ENCODE measurements at regions not wholly inside any gene's neighbourhood (a gene's known extent, or its start where the extent isn't known, plus 50 kb on each side); places are given as distances from the start of the nearest gene placed in this dataset.

GRCh38 chr7:24501009-24501408, 72.2 kb upstream of the PALS2 start:
- Mint-ChIP-seq H3K4me3 (no peak overlapping the region), H3K27me3 (peaks cover 11% of the 10 kb centered on the region), H3K9me3 (ENCODE audit: insufficient read depth) (no peaks in the 10 kb centered on the region), H3K27ac (no peak overlapping the region), H3K4me1 (no peaks in the 10 kb centered on the region)
- CTCF ChIA-PET, result no interaction called here
- H3K9me3 ChIP-seq (ENCODE audit: control extremely low read depth in 1 of 3, control insufficient read depth in 2 of 3, insufficient read depth in 1 of 3, low read length in 2 of 3), result no peaks in the 10 kb centered on the region
- H3K4me2 ChIP-seq (replicated peaks; ENCODE audit: low read depth, low read length, poor library complexity, severe bottlenecking), result no peak overlapping the region
- POLR2A ChIA-PET, result no interaction called here
- TF ChIP-seq EZH2 (IDR thresholded peaks at IDR 0.05; ENCODE audit: borderline replicate concordance, insufficient read depth, low read depth, low read length, poor library complexity, severe bottlenecking), result no peak
- TF ChIP-seq CTCF (IDR thresholded peaks at IDR 0.05), result no peak
- H4K20me1 ChIP-seq (ENCODE audit: control insufficient read depth, insufficient read depth, low read length, poor library complexity, severe bottlenecking), result no peaks in the 10 kb centered on the region
- H2AFZ ChIP-seq (ENCODE audit: insufficient read depth, low read depth, low read length, poor library complexity, severe bottlenecking), result no peak overlapping the region
- intact Hi-C loops (cut with micrococcal nuclease), result no loop called here
- ATAC-seq (ENCODE audit: low read depth) (no peak), DNase-seq (no peak)
- H3K9ac ChIP-seq (ENCODE audit: low read length), result no peak overlapping the region
- peaks cover 0 to 3% (median 0%) of the 10 kb centered on the region in 4 experiments for H3K27me3 ChIP-seq (replicated peaks in 1 of 4; ENCODE audit: control extremely low read depth in 1 of 4, control insufficient read depth in 3 of 4, insufficient read depth in 4 of 4, low read length in 3 of 4)
- no peaks in the 10 kb centered on the region for H3K4me1 ChIP-seq (ENCODE audit: control insufficient read depth in 2 of 2, insufficient read depth in 2 of 2, low read length in 2 of 2)
- H3K4me3 ChIP-seq (ENCODE audit: control extremely low read depth in 1 of 5, extremely low read depth in 1 of 5, insufficient read depth in 1 of 5, low read depth in 2 of 5, low read length in 4 of 5), result no peak overlapping the region
- no peaks in the 10 kb centered on the region for H3K79me2 ChIP-seq (ENCODE audit: control insufficient read depth, insufficient read depth, low read length)
- 96% methylated on average over 5 of the region's 7 CpGs for WGBS (ENCODE audit: insufficient coverage)
- no peaks in the 10 kb centered on the region for H3K36me3 ChIP-seq (replicated peaks in 1 of 2; ENCODE audit: control extremely low read depth in 1 of 2, control insufficient read depth in 1 of 2, extremely low read depth in 1 of 2, insufficient read depth in 2 of 2, low read length in 1 of 2)
- H3K27ac ChIP-seq (ENCODE audit: low read length in 2 of 2), result no peak overlapping the region

DNA sequence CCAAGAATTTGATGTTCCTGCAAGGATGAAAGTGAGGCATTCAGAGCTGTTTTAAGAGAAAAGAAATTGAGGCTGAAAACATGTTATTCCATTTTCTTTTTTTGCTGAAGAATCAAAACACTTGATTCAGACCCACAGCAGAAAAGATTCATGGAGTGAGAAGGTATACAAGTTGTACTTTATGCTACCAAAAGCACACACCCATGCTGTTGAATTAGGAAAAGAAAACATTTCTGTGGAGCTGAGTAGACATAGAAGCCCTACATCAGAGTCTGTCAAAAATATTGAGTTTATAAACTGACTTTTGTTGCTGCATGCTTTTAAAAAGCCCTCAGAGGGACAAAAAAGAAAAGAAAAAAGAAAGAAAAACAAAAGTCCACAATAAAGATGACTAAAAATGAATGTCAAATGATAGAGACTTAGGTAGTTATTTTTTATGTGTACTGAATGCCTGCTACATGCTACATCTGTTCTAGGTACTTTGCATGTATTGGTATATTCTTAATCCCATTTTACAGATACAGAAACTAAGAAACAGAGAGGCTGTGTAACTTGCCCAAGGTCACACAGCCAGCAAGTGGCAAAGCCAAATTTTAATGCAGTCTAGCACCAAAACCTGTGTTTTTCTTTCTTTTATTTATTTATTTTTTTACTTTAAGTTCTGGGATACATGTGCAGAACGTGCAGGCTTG, 71.7 kb upstream of the PALS2 start:
- H3K79me2 ChIP-seq (ENCODE audit: control insufficient read depth, insufficient read depth, low read length), result no peaks in the 10 kb centered on the region
- H3K27ac ChIP-seq (ENCODE audit: low read length in 2 of 2), result no peak overlapping the region
- no peaks in the 10 kb centered on the region for H3K36me3 ChIP-seq (replicated peaks in 1 of 2; ENCODE audit: control extremely low read depth in 1 of 2, control insufficient read depth in 1 of 2, extremely low read depth in 1 of 2, insufficient read depth in 2 of 2, low read length in 1 of 2)
- H2AFZ ChIP-seq (ENCODE audit: insufficient read depth, low read depth, low read length, poor library complexity, severe bottlenecking), result no peak overlapping the region
- ChIA-PET POLR2A (no interaction called here), CTCF (no interaction called here)
- H3K27me3 Mint-ChIP-seq, result peaks cover 10% of the 10 kb centered on the region
- H3K4me1 ChIP-seq (ENCODE audit: control insufficient read depth in 2 of 2, insufficient read depth in 2 of 2, low read length in 2 of 2), result no peaks in the 10 kb centered on the region
- H3K9me3 ChIP-seq (ENCODE audit: control extremely low read depth in 1 of 3, control insufficient read depth in 2 of 3, insufficient read depth in 1 of 3, low read length in 2 of 3), result no peaks in the 10 kb centered on the region
- ATAC-seq (ENCODE audit: low read depth), result no peak
- H4K20me1 ChIP-seq (ENCODE audit: control insufficient read depth, insufficient read depth, low read length, poor library complexity, severe bottlenecking), result no peaks in the 10 kb centered on the region
- intact Hi-C loops (cut with micrococcal nuclease), result no loop called here
- H3K4me3 Mint-ChIP-seq, result no peak overlapping the region
- TF ChIP-seq EZH2 (IDR thresholded peaks at IDR 0.05; ENCODE audit: borderline replicate concordance, insufficient read depth, low read depth, low read length, poor library complexity, severe bottlenecking) (no peak), CTCF (IDR thresholded peaks at IDR 0.05) (no peak)
- H3K9me3 Mint-ChIP-seq (ENCODE audit: insufficient read depth), result no peaks in the 10 kb centered on the region
- H3K4me2 ChIP-seq (replicated peaks; ENCODE audit: low read depth, low read length, poor library complexity, severe bottlenecking), result no peak overlapping the region
- no peak overlapping the region for H3K9ac ChIP-seq (ENCODE audit: low read length)
- H3K27ac Mint-ChIP-seq, result no peak overlapping the region
- H3K4me1 Mint-ChIP-seq, result no peaks in the 10 kb centered on the region
- no peak for DNase-seq
- H3K27me3 ChIP-seq (replicated peaks in 1 of 4; ENCODE audit: control extremely low read depth in 1 of 4, control insufficient read depth in 3 of 4, insufficient read depth in 4 of 4, low read length in 3 of 4), result no peaks in the 10 kb centered on the region
- WGBS (ENCODE audit: insufficient coverage), result no CpG with 5 or more reads among the region's 1 CpG
- no peak overlapping the region for H3K4me3 ChIP-seq (ENCODE audit: control extremely low read depth in 1 of 5, extremely low read depth in 1 of 5, insufficient read depth in 1 of 5, low read depth in 2 of 5, low read length in 4 of 5)

All from B cell (primary cell).